HG02798 (cell line): ENCODE measurements at regions not wholly inside any gene's neighbourhood (a gene's known extent, or its start where the extent isn't known, plus 50 kb on each side); places are given as distances from the start of the nearest gene placed in this dataset.
"Not testable (repeated sequence)": the region's sequence is repeated elsewhere in the genome, so short reads cannot be mapped to it uniquely, and the experiment has no call there.

Experiments
- ATAC-seq: cut with Tn5 transposase; IDR thresholded peaks from one replicate; pipeline ENCODE4 v1.9.1; 2021; ENCODE audit warnings: mild to moderate bottlenecking; ENCODE audit not compliant: unreplicated experiment, poor library complexity

DNA sequence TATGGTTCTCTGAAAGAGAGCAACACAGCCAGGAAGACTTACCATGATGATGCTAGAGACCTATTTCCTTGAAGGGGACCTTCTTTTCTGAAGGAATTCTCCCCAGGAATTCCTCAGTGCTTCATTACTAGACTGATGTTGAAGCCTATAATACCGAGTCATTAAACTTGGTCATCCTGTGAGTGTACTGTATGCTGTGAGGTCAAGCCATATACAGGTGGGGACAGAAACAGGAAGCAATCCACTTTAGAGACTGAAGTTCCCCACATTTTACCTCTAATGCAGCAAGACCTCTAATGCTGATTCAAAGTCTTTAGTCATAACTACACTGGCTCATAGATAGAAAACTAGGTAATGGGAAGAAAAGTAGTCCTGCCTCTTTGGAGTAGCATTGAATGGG, 77.1 kb upstream of the RASEF start:
- ATAC-seq: no peak

DNA sequence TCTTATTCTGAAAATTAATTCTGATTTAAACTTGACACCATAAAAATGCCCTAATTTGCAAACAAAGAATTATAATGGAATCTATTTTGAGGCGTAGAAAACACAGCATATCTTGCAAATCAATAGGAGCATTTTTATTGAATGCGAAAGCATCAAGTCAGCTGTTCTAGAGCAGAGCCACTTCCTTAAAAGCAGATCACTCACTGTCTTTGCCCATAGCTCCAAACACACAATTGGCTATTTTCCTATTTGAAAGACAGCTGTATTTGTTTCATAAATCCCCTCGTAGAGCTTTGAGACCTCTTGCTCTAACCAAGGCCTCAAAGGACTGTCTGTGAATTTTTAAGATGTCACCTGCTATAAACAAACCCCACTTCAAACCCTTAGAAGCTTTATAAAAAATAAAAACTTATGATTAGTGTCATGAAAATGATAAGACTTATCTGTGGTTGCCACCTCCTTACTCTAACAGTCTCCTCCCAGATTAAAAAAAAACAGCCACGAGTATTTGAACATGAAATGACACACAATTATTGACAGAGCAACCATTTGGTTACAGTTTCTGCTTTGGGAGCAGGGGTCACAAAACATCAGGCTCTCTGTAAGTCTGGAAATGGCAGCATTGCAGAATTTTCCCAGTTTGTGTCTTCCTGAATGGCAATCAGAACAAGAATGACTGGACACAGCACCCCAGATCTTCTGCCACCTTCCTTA, 75.6 kb upstream of the RASEF start:
- no peak for ATAC-seq

DNA sequence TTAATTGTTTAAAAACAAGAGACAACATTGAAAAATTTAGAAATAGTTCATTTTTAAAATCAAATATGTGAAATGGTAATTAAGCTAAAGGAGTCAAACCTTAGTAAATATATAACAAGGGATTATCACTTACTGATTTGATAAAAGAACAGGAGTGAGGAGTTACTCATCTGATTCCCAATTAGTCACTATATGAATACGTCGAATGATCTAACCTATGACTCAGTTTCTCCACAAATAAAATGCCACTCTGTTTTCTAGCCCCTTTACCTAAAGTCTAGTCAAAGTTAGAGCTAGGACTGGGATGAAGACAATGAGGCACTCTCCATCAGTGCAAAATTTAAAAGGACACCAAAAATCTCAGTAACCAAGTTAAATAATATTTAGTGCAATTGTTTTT, 70.4 kb upstream of the RASEF start:
- ATAC-seq: no peak

DNA sequence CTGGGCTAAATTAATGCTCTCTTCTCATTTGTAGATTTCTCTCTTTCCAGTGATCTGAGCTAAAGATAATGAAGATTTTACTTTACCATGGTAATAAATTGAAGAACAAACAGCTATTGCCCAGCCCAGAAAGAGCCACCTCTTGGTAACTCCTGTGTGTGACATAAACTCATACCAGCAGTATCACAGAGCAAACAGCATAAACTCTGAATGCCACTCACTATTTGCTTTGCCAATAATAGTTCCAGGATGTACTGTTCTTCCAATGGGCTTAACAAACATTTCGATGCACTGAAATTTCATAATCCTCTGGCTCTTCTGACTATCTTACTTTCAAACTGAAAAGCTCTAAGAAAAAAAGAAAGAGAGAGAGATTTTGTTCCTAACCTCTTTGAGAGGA, 69.8 kb upstream of the RASEF start:
- ATAC-seq: no peak

DNA sequence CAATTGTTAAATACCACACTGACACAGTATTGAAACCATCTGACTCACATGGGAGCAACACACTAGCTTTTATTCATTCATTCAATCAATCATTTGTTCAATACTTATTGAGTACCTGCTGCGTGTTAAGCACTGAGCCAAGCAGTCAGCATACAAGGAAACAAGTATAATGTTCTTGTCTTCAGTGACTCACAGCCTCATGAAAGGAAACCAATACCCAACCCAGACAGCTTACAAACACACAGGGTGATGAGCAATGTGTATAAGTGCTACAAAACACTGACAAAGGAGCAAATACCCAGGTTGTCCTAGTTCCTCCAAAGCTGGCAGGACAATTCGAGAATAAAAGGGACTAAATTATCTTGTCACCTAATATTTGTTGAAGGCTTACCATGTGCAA, 67.6 kb upstream of the RASEF start:
- no peak for ATAC-seq

DNA sequence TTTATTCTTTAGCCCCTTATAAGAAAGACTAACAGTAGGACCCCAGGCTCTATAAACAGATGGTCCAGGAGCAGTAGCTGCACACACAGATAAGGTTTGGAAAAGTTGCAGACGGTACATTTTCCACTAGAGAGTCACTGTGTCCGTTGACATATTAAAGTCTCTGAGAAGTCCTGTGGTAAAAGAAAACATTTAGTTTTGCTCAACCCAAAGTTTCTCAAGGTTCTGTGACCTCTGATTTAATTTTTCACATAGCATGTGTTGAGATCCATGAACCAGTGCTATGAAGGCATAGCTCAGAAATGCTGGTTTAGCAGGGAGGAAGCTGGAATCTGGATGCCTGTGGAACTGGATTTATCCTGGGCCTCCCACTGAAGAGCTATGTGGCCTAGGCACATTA, 62.7 kb upstream of the RASEF start:
- ATAC-seq: no peak

DNA sequence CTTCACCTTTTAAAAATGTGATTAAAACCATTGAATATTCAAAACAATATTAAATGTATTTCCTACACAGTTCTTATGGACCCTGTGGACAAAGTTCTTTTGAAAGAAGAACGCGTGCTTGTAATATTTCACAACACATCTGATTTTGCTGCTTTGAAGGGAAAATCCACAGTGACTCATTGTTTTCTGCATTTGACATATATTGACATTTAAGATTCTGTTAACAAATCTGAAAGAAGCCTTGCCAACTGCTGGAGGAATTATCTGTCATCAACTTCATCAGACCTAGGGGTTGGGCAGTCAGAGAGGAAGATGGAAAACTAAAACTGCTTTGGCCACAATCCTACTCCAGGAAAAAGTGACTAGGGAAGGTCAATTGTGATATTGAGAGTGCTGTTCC, 56.9 kb upstream of the RASEF start:
- ATAC-seq: no peak

DNA sequence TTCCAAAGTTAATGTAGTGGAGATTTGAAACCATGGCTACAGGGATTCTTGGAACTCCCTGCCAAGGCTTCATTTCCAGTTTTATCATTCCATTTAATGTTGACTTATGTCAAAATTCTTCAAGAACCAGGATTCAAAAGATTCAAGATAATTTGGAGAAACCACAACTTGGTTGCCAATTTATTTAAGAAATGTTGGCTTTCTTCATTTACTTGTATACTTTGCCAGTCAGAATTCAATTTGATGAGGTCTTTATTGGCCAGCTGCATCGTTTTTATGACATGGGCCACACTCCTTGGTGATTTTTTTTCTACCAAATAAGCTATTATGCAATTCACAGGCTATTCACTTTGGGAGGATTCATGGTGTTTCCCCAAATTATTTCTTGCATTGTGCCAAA, 53.1 kb upstream of the RASEF start:
- no peak for ATAC-seq

DNA sequence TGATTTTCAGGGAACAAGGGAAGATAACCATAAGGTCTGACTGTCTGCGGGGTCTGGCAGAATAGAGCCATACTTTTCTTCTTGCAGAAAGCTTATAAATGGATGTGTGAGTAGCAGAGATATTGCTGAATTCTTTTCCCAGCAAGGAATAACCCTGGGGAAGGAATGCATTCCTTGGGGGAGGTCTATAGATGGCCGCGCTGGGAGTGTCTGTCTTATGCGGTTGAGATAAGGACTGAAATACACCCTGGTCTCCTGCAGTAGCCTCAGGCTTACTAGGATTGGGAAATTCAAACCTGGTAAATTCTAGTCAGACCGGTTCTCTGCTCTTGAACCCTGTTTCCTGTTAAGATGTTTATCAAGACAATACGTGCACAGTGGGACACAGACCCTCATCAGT, 50.5 kb upstream of the RASEF start:
- not testable (repeated sequence) for ATAC-seq
